Sigmoid colon (tissue), 6 donors: ENCODE measurements at regions not wholly inside any gene's neighbourhood (a gene's known extent, or its start where the extent isn't known, plus 50 kb on each side); places are given as distances from the start of the nearest gene placed in this dataset.

Experiments used
- DNase-seq: peaks from one replicate; pipeline ENCODE4 v3.0.0-alpha.2; 2019
- H3K27ac ChIP-seq, 4 donors: fragments of 200-600 bp; sonication (generic); one replicate each; pipeline ENCODE4 v1.5.1; 2016 to 2019; ENCODE audit warnings: mild to moderate bottlenecking in 1 of 4
- H3K27me3 ChIP-seq, 3 donors: fragments of 200-600 bp; sonication (generic); one replicate each; pipeline ENCODE4 v1.5.1; 2019; ENCODE audit warnings: mild to moderate bottlenecking in 1 of 3
- H3K36me3 ChIP-seq, 4 donors: fragments of 200-600 bp; sonication (generic); one replicate each; pipeline ENCODE4 v1.5.1; 2016 to 2019
- H3K4me1 ChIP-seq, 4 donors: fragments of 200-600 bp; sonication (generic); one replicate each; pipeline ENCODE4 v1.5.1; 2017 to 2019
- H3K4me3 ChIP-seq, 4 donors: fragments of 200-600 bp; sonication (generic); one replicate each; pipeline ENCODE4 v1.5.1; 2017 to 2019; ENCODE audit warnings: mild to moderate bottlenecking in 2 of 4, moderate library complexity in 1 of 4
- H3K9me3 ChIP-seq, 4 donors: fragments of 200-600 bp in 3 of 4; sonication (generic) in 3 of 4; one replicate each; pipeline versions ENCODE4 v1.5.1 to v1.6.1; 2013 to 2019
- CTCF ChIP-seq, 4 experiments: fragments of 450-650 bp in 3 of 4; fragments of 200-600 bp in 1 of 4; IDR thresholded peaks; one replicate each; pipeline ENCODE4 v1.5.1; 2016 to 2019; ENCODE audit warnings: antibody characterized with exemption in 4 of 4, mild to moderate bottlenecking in 3 of 4, moderate library complexity in 2 of 4
- EP300 ChIP-seq, 4 donors: sonication (generic); formaldehyde crosslinking; IDR thresholded peaks; one replicate each; pipeline ENCODE4 v1.6.1; 2017; ENCODE audit warnings: antibody characterized with exemption in 4 of 4
- POLR2A ChIP-seq, 2 donors: fragments of 450-650 bp; IDR thresholded peaks; one replicate each; pipeline ENCODE4 v1.6.1; 2016; ENCODE audit warnings: antibody characterized with exemption in 2 of 2, mild to moderate bottlenecking in 2 of 2, moderate library complexity in 2 of 2
- POLR2AphosphoS5 ChIP-seq, 4 donors: sonication (generic); formaldehyde crosslinking; IDR thresholded peaks; one replicate each; pipeline ENCODE4 v1.6.1; 2017; ENCODE audit warnings: antibody characterized with exemption in 4 of 4
- WGBS, 2 donors: extraction: QIAGEN DNeasy Blood & Tissue Kit; methylation state at CpG; one replicate each; pipeline ENCODE4 v1.1.7; 2013; 5-methylcytosine and 5-hydroxymethylcytosine counted together
- intact Hi-C: fragments of 100-400 bp; cut with DNase I; formaldehyde crosslinking; loops from one replicate; pipeline ENCODE4 v1.15.1; 2023
- donor health status: healthy with polysubstance abuse.
- donor health status: healthy.

- H3K27ac ChIP-seq: no peak overlapping the region
- TF ChIP-seq CTCF (IDR thresholded peaks at IDR 0.05) (no peak), POLR2AphosphoS5 (IDR thresholded peaks at IDR 0.05) (no peak), POLR2A (IDR thresholded peaks at IDR 0.05) (no peak), EP300 (IDR thresholded peaks at IDR 0.05) (no peak)
- DNase-seq: no peak
- no peaks in the 10 kb centered on the region for H3K27me3 ChIP-seq
- H3K4me3 ChIP-seq: no peak overlapping the region
- intact Hi-C loops: no loop called here
- 76 to 94% methylated on average over 4 of the region's 4 CpGs for WGBS, 2 donors
- H3K4me1 ChIP-seq: no peaks in the 10 kb centered on the region
- H3K36me3 ChIP-seq: no peaks in the 10 kb centered on the region
- H3K9me3 ChIP-seq: no peaks in the 10 kb centered on the region
Observed at GRCh38 chr5:112646139-112646936, 91.3 kb upstream of the APC start.

GRCh38 chr5:112647428-112647827, 90.3 kb upstream of the APC start:
- no peaks in the 10 kb centered on the region for H3K36me3 ChIP-seq
- H3K4me3 ChIP-seq: no peak overlapping the region
- H3K4me1 ChIP-seq: no peaks in the 10 kb centered on the region
- no peaks in the 10 kb centered on the region for H3K9me3 ChIP-seq
- no peak for DNase-seq
- WGBS, 2 donors: 27 to 77% methylated on average over 1 of the region's 1 CpG
- H3K27ac ChIP-seq: no peak overlapping the region
- TF ChIP-seq POLR2A (IDR thresholded peaks at IDR 0.05) (no peak), EP300 (IDR thresholded peaks at IDR 0.05) (no peak), POLR2AphosphoS5 (IDR thresholded peaks at IDR 0.05) (no peak), CTCF (IDR thresholded peaks at IDR 0.05) (no peak)
- intact Hi-C loops: no loop called here
- H3K27me3 ChIP-seq: no peaks in the 10 kb centered on the region

GRCh38 chr5:112648264-112648663, 89.4 kb upstream of the APC start:
- intact Hi-C loops: no loop called here
- WGBS, 2 donors: 94% methylated on average over 1 of the region's 1 CpG
- H3K27me3 ChIP-seq: no peaks in the 10 kb centered on the region
- no peak for DNase-seq
- no peak overlapping the region for H3K4me3 ChIP-seq
- H3K36me3 ChIP-seq: no peaks in the 10 kb centered on the region
- TF ChIP-seq CTCF (IDR thresholded peaks at IDR 0.05) (no peak), POLR2A (IDR thresholded peaks at IDR 0.05) (no peak), POLR2AphosphoS5 (IDR thresholded peaks at IDR 0.05) (no peak), EP300 (IDR thresholded peaks at IDR 0.05) (no peak)
- no peaks in the 10 kb centered on the region for H3K9me3 ChIP-seq
- H3K4me1 ChIP-seq: peaks cover 0 to under 1% (median 0%) of the 10 kb centered on the region in 4 donors
- no peak overlapping the region for H3K27ac ChIP-seq

- TF ChIP-seq CTCF (IDR thresholded peaks at IDR 0.05) (no peak), POLR2A (IDR thresholded peaks at IDR 0.05) (no peak), EP300 (IDR thresholded peaks at IDR 0.05) (no peak), POLR2AphosphoS5 (IDR thresholded peaks at IDR 0.05) (no peak)
- Histone ChIP-seq H3K27me3 (no peaks in the 10 kb centered on the region), H3K4me1 (peaks cover 0 to 8% (median 4%) of the 10 kb centered on the region in 4 donors), H3K9me3 (no peaks in the 10 kb centered on the region), H3K4me3 (no peak overlapping the region), H3K27ac (no peak overlapping the region), H3K36me3 (no peaks in the 10 kb centered on the region)
- WGBS, 2 donors: 15 to 66% methylated on average over 6 of the region's 6 CpGs
- intact Hi-C loops: no loop called here
- DNase-seq: no peak
Observed at GRCh38 chr5:112649882-112650281, 87.8 kb upstream of the APC start.
